B cell (primary cell): ENCODE measurements at regions not wholly inside any gene's neighbourhood (a gene's known extent, or its start where the extent isn't known, plus 50 kb on each side); places are given as distances from the start of the nearest gene placed in this dataset.

Experiments used
- ATAC-seq: fragments of 200-7000 bp; cut with Tn5 transposase; one replicate; pipeline ENCODE4 v1.10.0; 2021; ENCODE audit warnings: low read depth, mild to moderate bottlenecking, moderate number of reproducible peaks, moderate library complexity
- CTCF ChIA-PET: fragments of 350-600 bp; sonication (Branson Sonifier 250); formaldehyde crosslinking; loops from one replicate; lab custom pipeline; 2021; ENCODE audit warnings: antibody characterized with exemption, inconsistent platforms; lab: Charles Lee
- POLR2A ChIA-PET: fragments of 350-600 bp; sonication (Branson Sonifier 250); formaldehyde crosslinking; loops from one replicate; lab custom pipeline; 2021; ENCODE audit warnings: antibody characterized with exemption; lab: Charles Lee
- DNase-seq: peaks from one replicate; pipeline ENCODE4 v3.0.0; 2013
- H2AFZ ChIP-seq: 2 replicates; pipeline ENCODE4 v1.6.1; 2012; ENCODE audit warnings: mild to moderate bottlenecking, low read depth, low read length; ENCODE audit not compliant: insufficient read depth, poor library complexity, severe bottlenecking
- H3K27ac ChIP-seq, 2 donors: 1 replicate in 1 of 2; 2 replicates in 1 of 2; pipeline ENCODE4 v1.5.1; 2012 to 2013; ENCODE audit warnings: low read length in 2 of 2, mild to moderate bottlenecking in 2 of 2, moderate library complexity in 1 of 2
- H3K27me3 ChIP-seq, 4 experiments: fragments of 200-600 bp in 1 of 4; sonication (generic) in 1 of 4; replicated peaks in 1 of 4; 1 replicate in 2 of 4; 2 replicates in 2 of 4; pipeline versions ENCODE4 v1.6.1 to v1.7.0; 2013 to 2016; ENCODE audit warnings: low read length in 3 of 4, mild to moderate bottlenecking in 2 of 4, mixed read lengths in 1 of 4, moderate library complexity in 1 of 4; ENCODE audit not compliant: insufficient read depth in 4 of 4, control insufficient read depth in 3 of 4; ENCODE audit errors: control extremely low read depth in 1 of 4
- H3K36me3 ChIP-seq, 2 experiments: replicated peaks in 1 of 2; 1 replicate in 1 of 2; 2 replicates in 1 of 2; pipeline versions ENCODE4 v1.6.1 to v1.7.1; 2013; ENCODE audit warnings: low read length in 1 of 2; ENCODE audit not compliant: insufficient read depth in 2 of 2, control insufficient read depth in 1 of 2; ENCODE audit errors: control extremely low read depth in 1 of 2, extremely low read depth in 1 of 2
- H3K4me1 ChIP-seq, 2 donors: fragments of 200-600 bp in 1 of 2; sonication (generic) in 1 of 2; 1 replicate in 1 of 2; 2 replicates in 1 of 2; pipeline versions ENCODE4 v1.5.1 to v1.6.1; 2013 to 2017; ENCODE audit warnings: low read length in 2 of 2; ENCODE audit not compliant: control insufficient read depth in 2 of 2, insufficient read depth in 2 of 2
- H3K4me2 ChIP-seq: replicated peaks from 2 replicates; pipeline ENCODE3; 2012; ENCODE audit warnings: mild to moderate bottlenecking, low read depth, low read length; ENCODE audit not compliant: poor library complexity, severe bottlenecking
- H3K4me3 ChIP-seq, 5 experiments: fragments of 200-600 bp in 1 of 5; sonication (generic) in 1 of 5; 1 replicate in 3 of 5; 2 replicates in 2 of 5; pipeline versions ENCODE4 v1.5.1 to v1.7.0; 2011 to 2016; ENCODE audit warnings: low read length in 4 of 5, mild to moderate bottlenecking in 4 of 5, low read depth in 2 of 5, control low read depth in 1 of 5, moderate library complexity in 1 of 5; ENCODE audit not compliant: insufficient read depth in 1 of 5; ENCODE audit errors: control extremely low read depth in 1 of 5, extremely low read depth in 1 of 5
- H3K79me2 ChIP-seq: fragments of 200-600 bp; sonication (generic); one replicate; pipeline ENCODE4 v1.6.0; 2016; ENCODE audit warnings: low read length; ENCODE audit not compliant: control insufficient read depth, insufficient read depth
- H3K9ac ChIP-seq: fragments of 200-600 bp; sonication (generic); 2 replicates; pipeline ENCODE4 v1.6.1; 2017; ENCODE audit warnings: mild to moderate bottlenecking, low read length, moderate library complexity
- H3K9me3 ChIP-seq, 3 donors: one replicate each; pipeline versions ENCODE4 v1.6.1 to v1.7.1; 2013; ENCODE audit warnings: low read length in 2 of 3; ENCODE audit not compliant: control insufficient read depth in 2 of 3, insufficient read depth in 1 of 3; ENCODE audit errors: control extremely low read depth in 1 of 3
- H4K20me1 ChIP-seq: 2 replicates; pipeline ENCODE4 v1.6.0; 2012; ENCODE audit warnings: mild to moderate bottlenecking, low read length; ENCODE audit not compliant: insufficient read depth, control insufficient read depth, poor library complexity, severe bottlenecking
- H3K27ac Mint-ChIP-seq: one replicate; pipeline ENCODE4 v1.8.0; 2021; ENCODE audit warnings: mixed read lengths
- H3K27me3 Mint-ChIP-seq: one replicate; pipeline ENCODE4 v1.8.0; 2021; ENCODE audit warnings: mixed read lengths
- H3K4me1 Mint-ChIP-seq: one replicate; pipeline ENCODE4 v1.8.0; 2021; ENCODE audit warnings: mixed read lengths
- H3K4me3 Mint-ChIP-seq: one replicate; pipeline ENCODE4 v1.8.0; 2021; ENCODE audit warnings: mixed read lengths
- H3K9me3 Mint-ChIP-seq: one replicate; pipeline ENCODE4 v1.8.0; 2022; ENCODE audit warnings: mixed read lengths; ENCODE audit not compliant: insufficient read depth
- CTCF ChIP-seq: fragments of 200-600 bp; IDR thresholded peaks from one replicate; pipeline ENCODE4 v1.8.0; 2022; ENCODE audit warnings: antibody characterized with exemption, mild to moderate bottlenecking
- EZH2 ChIP-seq: IDR thresholded peaks from 2 replicates; pipeline ENCODE4 v1.6.1; 2012; ENCODE audit warnings: borderline replicate concordance, low read depth, mild to moderate bottlenecking, moderate library complexity, low read length; ENCODE audit not compliant: insufficient read depth, poor library complexity, severe bottlenecking
- WGBS: methylation state at CpG from one replicate; pipeline ENCODE4 v1.1.5; 2013; ENCODE audit warnings: missing lambda C conversion rate; ENCODE audit not compliant: insufficient coverage; 5-methylcytosine and 5-hydroxymethylcytosine counted together
- intact Hi-C: fragments of 100-400 bp; cut with micrococcal nuclease; formaldehyde crosslinking; loops from one replicate; pipeline ENCODE4 v1.10.0; 2022

DNA sequence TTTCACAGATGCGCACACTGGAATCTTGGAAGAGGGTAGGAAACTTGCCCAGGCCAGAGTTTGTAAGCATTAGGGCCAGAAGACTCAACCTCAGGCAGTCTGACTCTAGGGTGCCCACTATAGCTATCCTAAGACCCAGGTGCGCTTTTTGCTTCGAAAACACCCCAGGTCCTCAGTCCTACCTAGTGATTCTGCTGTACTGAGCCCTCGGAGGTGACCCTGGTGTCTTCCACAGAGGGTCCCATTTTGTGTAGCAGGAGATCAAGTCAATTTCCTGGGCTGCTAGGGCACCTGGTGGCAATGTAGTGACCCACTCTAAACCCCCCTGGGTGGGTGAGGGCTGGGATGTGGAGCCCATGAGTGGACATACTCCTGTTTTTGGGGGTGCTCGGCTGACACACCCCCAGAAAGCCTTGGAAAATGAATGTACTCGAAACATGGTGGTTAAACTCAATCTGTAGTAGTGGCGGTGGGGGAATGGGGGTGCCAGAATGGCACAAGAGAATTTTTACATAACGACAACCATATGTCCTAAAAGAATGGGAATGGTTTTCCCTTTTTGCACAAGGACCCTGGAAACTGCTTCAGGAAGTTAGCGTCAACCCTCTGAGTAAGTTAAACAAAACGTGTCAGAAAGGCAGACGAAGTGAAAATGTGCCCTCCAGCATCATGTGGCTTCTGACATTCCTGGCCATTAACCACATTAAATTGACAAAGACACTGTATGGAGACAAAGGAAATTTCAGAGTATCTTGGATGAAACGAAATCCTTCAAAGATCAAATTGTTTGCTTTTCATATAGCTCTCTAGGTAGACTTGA, 218.0 kb upstream of the COPS8 start:
- 79% methylated on average over 7 of the region's 12 CpGs for WGBS
- Histone ChIP-seq H3K36me3 (no peaks in the 10 kb centered on the region), H4K20me1 (no peaks in the 10 kb centered on the region), H3K27ac (no peak overlapping the region), H3K4me3 (no peak overlapping the region), H3K9me3 (peaks cover 0 to 17% (median 0%) of the 10 kb centered on the region in 3 donors), H3K9ac (no peak overlapping the region), H3K4me1 (no peaks in the 10 kb centered on the region), H3K27me3 (peaks cover 0 to 2% (median 0%) of the 10 kb centered on the region in 4 experiments), H2AFZ (no peak overlapping the region), H3K4me2 (no peak overlapping the region), H3K79me2 (no peaks in the 10 kb centered on the region)
- no peak overlapping the region for H3K4me3 Mint-ChIP-seq
- CTCF ChIA-PET = no interaction called here
- intact Hi-C loops = no loop called here
- H3K4me1 Mint-ChIP-seq = peaks cover 14% of the 10 kb centered on the region
- H3K9me3 Mint-ChIP-seq = peaks cover 2% of the 10 kb centered on the region
- DNase-seq = no peak
- no peak overlapping the region for H3K27ac Mint-ChIP-seq
- ATAC-seq = no peak
- TF ChIP-seq EZH2 (no peak), CTCF (no peak)
- POLR2A ChIA-PET = no interaction called here
- peaks cover 4% of the 10 kb centered on the region for H3K27me3 Mint-ChIP-seq

GRCh38 chr2:236870370-236870769, 215.3 kb upstream of the COPS8 start:
- ChIA-PET CTCF (no interaction called here), POLR2A (no interaction called here)
- no peaks in the 10 kb centered on the region for H3K36me3 ChIP-seq
- no peak overlapping the region for H3K4me3 Mint-ChIP-seq
- peaks cover 5% of the 10 kb centered on the region for H3K4me1 Mint-ChIP-seq
- peaks cover 2% of the 10 kb centered on the region for H3K9me3 Mint-ChIP-seq
- intact Hi-C loops = no loop called here
- no peak overlapping the region for H3K4me3 ChIP-seq
- no peak overlapping the region for H3K27ac ChIP-seq
- H3K27me3 Mint-ChIP-seq = peaks cover 4% of the 10 kb centered on the region
- H2AFZ ChIP-seq = no peak overlapping the region
- TF ChIP-seq CTCF = no peak
- no peak for TF ChIP-seq EZH2
- no peaks in the 10 kb centered on the region for H3K4me1 ChIP-seq
- H3K9me3 ChIP-seq = peaks cover 0 to 6% (median 0%) of the 10 kb centered on the region in 3 donors
- no peaks in the 10 kb centered on the region for H3K79me2 ChIP-seq
- 49% methylated on average over 3 of the region's 4 CpGs for WGBS
- H3K4me2 ChIP-seq = no peak overlapping the region
- DNase-seq (no peak), ATAC-seq (no peak)
- no peak overlapping the region for H3K9ac ChIP-seq
- H4K20me1 ChIP-seq = no peaks in the 10 kb centered on the region
- no peak overlapping the region for H3K27ac Mint-ChIP-seq
- H3K27me3 ChIP-seq = peaks cover 0 to 2% (median 0%) of the 10 kb centered on the region in 4 experiments
